MM.1S (cell line): ENCODE measurements at regions not wholly inside any gene's neighbourhood (a gene's known extent, or its start where the extent isn't known, plus 50 kb on each side); places are given as distances from the start of the nearest gene placed in this dataset.

Experiments used
- CTCF ChIP-seq: fragments of 300-600 bp; sonication (generic); IDR thresholded peaks from 2 replicates; pipeline ENCODE4 v1.5.1; 2016; ENCODE audit warnings: antibody characterized with exemption, low read length, mixed read lengths
- EZH2 ChIP-seq: fragments of 300-600 bp; sonication (generic); optimal IDR thresholded peaks from 2 replicates; pipeline ENCODE3; 2017; ENCODE audit warnings: low read depth, mild to moderate bottlenecking, antibody characterized with exemption, low read length, mixed read lengths
- EZH2phosphoT487 ChIP-seq: fragments of 300-600 bp; sonication (generic); IDR thresholded peaks from 2 replicates; pipeline ENCODE4 v1.6.1; 2018; ENCODE audit warnings: antibody characterized with exemption, low read length

- TF ChIP-seq EZH2: no peak
- no peak for TF ChIP-seq CTCF
- no peak for TF ChIP-seq EZH2phosphoT487
Observed at GRCh38 chr2:9774266-9774665, 69.0 kb upstream of the TAF1B start.
